HG03135 (cell line): ENCODE measurements at regions not wholly inside any gene's neighbourhood (a gene's known extent, or its start where the extent isn't known, plus 50 kb on each side); places are given as distances from the start of the nearest gene placed in this dataset.
"Not testable (repeated sequence)": the region's sequence is repeated elsewhere in the genome, so short reads cannot be mapped to it uniquely, and the experiment has no call there.

Experiments used
- ATAC-seq: cut with Tn5 transposase; IDR thresholded peaks from one replicate; pipeline ENCODE4 v1.9.1; 2021; ENCODE audit warnings: mild to moderate bottlenecking, moderate library complexity; ENCODE audit not compliant: unreplicated experiment

- ATAC-seq, result no peak
These were observed 128.2 kb upstream of the LARP1 start for GRCh38 chr5:154626876-154627557.

- ATAC-seq, result no peak
These were observed 130.1 kb upstream of the LARP1 start for GRCh38 chr5:154625031-154625430.

- no peak for ATAC-seq
These were observed 130.8 kb upstream of the LARP1 start for GRCh38 chr5:154624341-154624740.

- ATAC-seq, result no peak
These were observed 134.8 kb upstream of the LARP1 start for GRCh38 chr5:154620411-154620810.

- no peak for ATAC-seq
These were observed 136.5 kb upstream of the LARP1 start for GRCh38 chr5:154618696-154619095.

- no peak for ATAC-seq
These were observed 136.6 kb upstream of the HAND1 start for GRCh38 chr5:154614595-154614994.

- ATAC-seq, result no peak
These were observed 136.1 kb upstream of the HAND1 start for GRCh38 chr5:154614125-154614524.

- no peak for ATAC-seq
These were observed 134.6 kb upstream of the HAND1 start for GRCh38 chr5:154612666-154613065.

- ATAC-seq, result no peak
These were observed 133.3 kb upstream of the HAND1 start for GRCh38 chr5:154611341-154611767.

- peak; percentile 95 for ATAC-seq
These were observed 132.5 kb upstream of the HAND1 start for GRCh38 chr5:154610321-154611154.

GRCh38 chr5:154609251-154609650 is 131.2 kb upstream of the HAND1 start:
- ATAC-seq, result no peak

- no peak for ATAC-seq
These were observed 130.5 kb upstream of the HAND1 start for GRCh38 chr5:154608531-154609011.

GRCh38 chr5:154607746-154608145 is 129.7 kb upstream of the HAND1 start:
- no peak for ATAC-seq

- ATAC-seq, result no peak
These were observed 128.2 kb upstream of the HAND1 start for GRCh38 chr5:154606246-154606645.

GRCh38 chr5:154603953-154604679 is 126.1 kb upstream of the HAND1 start:
- ATAC-seq, result no peak

GRCh38 chr5:154603485-154603884 is 125.5 kb upstream of the HAND1 start:
- no peak for ATAC-seq

- no peak for ATAC-seq
These were observed 125.0 kb upstream of the HAND1 start for GRCh38 chr5:154603011-154603410.

GRCh38 chr5:154601014-154601413 is 123.0 kb upstream of the HAND1 start:
- no peak for ATAC-seq

GRCh38 chr5:154598021-154598420 is 120.0 kb upstream of the HAND1 start:
- no peak for ATAC-seq

GRCh38 chr5:154596844-154597243 is 118.8 kb upstream of the HAND1 start:
- not testable (repeated sequence) for ATAC-seq

GRCh38 chr5:154595662-154596061 is 117.6 kb upstream of the HAND1 start:
- ATAC-seq, result no peak
